Mesendoderm (in vitro differentiated cells): ENCODE measurements at regions not wholly inside any gene's neighbourhood (a gene's known extent, or its start where the extent isn't known, plus 50 kb on each side); places are given as distances from the start of the nearest gene placed in this dataset.

Experiments
- DNase-seq: peaks from one replicate; pipeline ENCODE4 v3.0.0; 2013
- H2AK5ac ChIP-seq: 2 replicates; pipeline ENCODE4 v1.6.1; 2013; ENCODE audit warnings: low read length, inconsistent platforms
- H2BK120ac ChIP-seq: 2 replicates; pipeline ENCODE4 v1.6.1; 2013; ENCODE audit warnings: low read depth, mild to moderate bottlenecking, low read length, moderate library complexity, mixed read lengths
- H2BK15ac ChIP-seq: replicated peaks from 2 replicates; pipeline ENCODE4 v1.6.1; 2013; ENCODE audit warnings: low read depth, mild to moderate bottlenecking, moderate library complexity
- H2BK5ac ChIP-seq: 2 replicates; pipeline ENCODE4 v1.6.1; 2013; ENCODE audit warnings: low read length, inconsistent platforms
- H3K18ac ChIP-seq: 2 replicates; pipeline ENCODE4 v1.6.1; 2013; ENCODE audit warnings: mild to moderate bottlenecking, low read length, mixed read lengths
- H3K23ac ChIP-seq: one replicate; pipeline ENCODE4 v1.6.1; 2013; ENCODE audit warnings: low read length
- H3K27ac ChIP-seq: 2 replicates; pipeline ENCODE4 v1.5.1; 2013; ENCODE audit warnings: low read depth, mild to moderate bottlenecking, inconsistent platforms, low read length, moderate library complexity
- H3K27me3 ChIP-seq: 2 replicates; pipeline ENCODE4 v1.6.1; 2013; ENCODE audit warnings: low read length, control low read depth, mild to moderate bottlenecking, inconsistent platforms; ENCODE audit not compliant: insufficient read depth, poor library complexity
- H3K36me3 ChIP-seq: 2 replicates; pipeline ENCODE4 v1.6.1; 2013; ENCODE audit warnings: low read length, inconsistent platforms; ENCODE audit not compliant: control insufficient read depth, insufficient read depth
- H3K4ac ChIP-seq: one replicate; pipeline ENCODE4 v1.6.1; 2013; ENCODE audit warnings: low read depth, mild to moderate bottlenecking, low read length, moderate library complexity
- H3K4me1 ChIP-seq: 2 replicates; pipeline ENCODE4 v1.6.1; 2013; ENCODE audit warnings: low read depth, low read length, inconsistent platforms; ENCODE audit not compliant: control insufficient read depth
- H3K4me2 ChIP-seq: 2 replicates; pipeline ENCODE4 v1.6.1; 2013; ENCODE audit warnings: low read length
- H3K4me3 ChIP-seq: 2 replicates; pipeline ENCODE4 v1.5.1; 2013; ENCODE audit warnings: mild to moderate bottlenecking, low read length
- H3K56ac ChIP-seq: one replicate; pipeline ENCODE4 v1.6.1; 2013; ENCODE audit warnings: low read length
- H3K79me1 ChIP-seq: 2 replicates; pipeline ENCODE4 v1.6.1; 2013; ENCODE audit warnings: low read length, inconsistent platforms
- H3K79me2 ChIP-seq: 2 replicates; pipeline ENCODE4 v1.6.1; 2013; ENCODE audit warnings: mild to moderate bottlenecking, low read length; ENCODE audit not compliant: control insufficient read depth, insufficient read depth
- H3K9ac ChIP-seq: 2 replicates; pipeline ENCODE4 v1.6.1; 2013; ENCODE audit warnings: low read length, inconsistent platforms
- H4K5ac ChIP-seq: one replicate; pipeline ENCODE4 v1.6.1; 2013; ENCODE audit warnings: low read length
- H4K8ac ChIP-seq: one replicate; pipeline ENCODE4 v1.6.1; 2013; ENCODE audit warnings: low read depth, mild to moderate bottlenecking, control low read depth, low read length, moderate library complexity
- WGBS: extraction: QIAGEN DNeasy Blood & Tissue Kit; methylation state at CpG from one replicate; pipeline ENCODE4 v1.1.7; 2013; ENCODE audit warnings: low lambda C conversion rate, missing lambda C conversion rate; ENCODE audit not compliant: insufficient coverage; ENCODE audit errors: extremely low coverage; 5-methylcytosine and 5-hydroxymethylcytosine counted together

GRCh38 chr20:39855056-39855455, 834.0 kb downstream of the MAFB start:
- Histone ChIP-seq H3K4me3 (no peak overlapping the region), H3K27ac (no peak overlapping the region), H4K8ac (no peak overlapping the region), H4K5ac (no peak overlapping the region), H3K56ac (no peak overlapping the region), H3K36me3 (no peaks in the 10 kb centered on the region), H3K27me3 (no peaks in the 10 kb centered on the region), H3K4me2 (no peak overlapping the region), H2BK5ac (no peak overlapping the region), H2AK5ac (no peak overlapping the region), H3K79me2 (no peaks in the 10 kb centered on the region), H3K4ac (no peak overlapping the region), H3K9ac (no peak overlapping the region), H3K79me1 (no peaks in the 10 kb centered on the region), H2BK15ac (no peak overlapping the region), H2BK120ac (no peak overlapping the region), H3K4me1 (no peaks in the 10 kb centered on the region), H3K18ac (no peak overlapping the region), H3K23ac (no peak overlapping the region)
- whole genome bisulfite sequencing, result no CpG with 5 or more reads among the region's 1 CpG
- DNase-seq, result no peak

DNA sequence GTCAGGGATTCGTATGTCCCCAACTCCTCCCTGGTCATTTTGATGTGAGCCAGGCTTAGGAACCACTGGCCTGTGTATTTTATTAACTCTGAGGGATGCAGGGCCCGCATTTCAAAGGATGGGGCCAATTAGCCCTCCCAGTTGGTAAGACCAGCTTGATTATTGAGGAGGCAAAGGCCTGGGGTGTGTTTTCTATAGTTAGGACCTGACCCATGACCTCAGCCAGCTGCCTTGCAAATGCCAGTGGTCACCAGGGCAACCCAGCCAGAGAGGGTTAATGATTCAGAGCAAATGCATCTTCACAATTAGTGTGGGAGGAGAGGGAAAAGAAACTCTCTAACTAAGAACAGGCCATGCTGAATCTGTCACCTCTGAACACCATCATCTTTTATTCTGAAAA, 835.4 kb downstream of the MAFB start:
- H3K4me1 ChIP-seq, result no peaks in the 10 kb centered on the region
- no peaks in the 10 kb centered on the region for H3K27me3 ChIP-seq
- H3K56ac ChIP-seq, result no peak overlapping the region
- no peak overlapping the region for H3K4ac ChIP-seq
- no peak overlapping the region for H3K4me2 ChIP-seq
- no peaks in the 10 kb centered on the region for H3K36me3 ChIP-seq
- no peak overlapping the region for H2BK120ac ChIP-seq
- H3K27ac ChIP-seq, result no peak overlapping the region
- H2BK5ac ChIP-seq, result no peak overlapping the region
- no peak overlapping the region for H2BK15ac ChIP-seq
- no peak overlapping the region for H3K4me3 ChIP-seq
- no peak overlapping the region for H4K5ac ChIP-seq
- no peak overlapping the region for H4K8ac ChIP-seq
- no peak overlapping the region for H3K9ac ChIP-seq
- H2AK5ac ChIP-seq, result no peak overlapping the region
- H3K79me2 ChIP-seq, result no peaks in the 10 kb centered on the region
- peak; percentile 79 for DNase-seq
- no CpG with 5 or more reads among the region's 2 CpGs for WGBS
- no peak overlapping the region for H3K23ac ChIP-seq
- H3K79me1 ChIP-seq, result no peaks in the 10 kb centered on the region
- no peak overlapping the region for H3K18ac ChIP-seq

GRCh38 chr20:39853050-39853449, 836.0 kb downstream of the MAFB start:
- H3K56ac ChIP-seq, result no peak overlapping the region
- no peak overlapping the region for H2BK120ac ChIP-seq
- no peak overlapping the region for H2BK5ac ChIP-seq
- no peak overlapping the region for H3K4me2 ChIP-seq
- H3K27me3 ChIP-seq, result no peaks in the 10 kb centered on the region
- no peak overlapping the region for H3K9ac ChIP-seq
- H3K23ac ChIP-seq, result no peak overlapping the region
- WGBS, result no CpG with 5 or more reads among the region's 3 CpGs
- H3K79me1 ChIP-seq, result no peaks in the 10 kb centered on the region
- no peak overlapping the region for H2AK5ac ChIP-seq
- peak overlapping the region; percentile 5 for H3K27ac ChIP-seq
- no peak overlapping the region for H3K18ac ChIP-seq
- no peaks in the 10 kb centered on the region for H3K79me2 ChIP-seq
- DNase-seq, result peak; percentile 51
- no peak overlapping the region for H3K4me3 ChIP-seq
- no peak overlapping the region for H2BK15ac ChIP-seq
- no peak overlapping the region for H4K8ac ChIP-seq
- H3K4ac ChIP-seq, result no peak overlapping the region
- H4K5ac ChIP-seq, result no peak overlapping the region
- H3K4me1 ChIP-seq, result no peaks in the 10 kb centered on the region
- no peaks in the 10 kb centered on the region for H3K36me3 ChIP-seq

DNA sequence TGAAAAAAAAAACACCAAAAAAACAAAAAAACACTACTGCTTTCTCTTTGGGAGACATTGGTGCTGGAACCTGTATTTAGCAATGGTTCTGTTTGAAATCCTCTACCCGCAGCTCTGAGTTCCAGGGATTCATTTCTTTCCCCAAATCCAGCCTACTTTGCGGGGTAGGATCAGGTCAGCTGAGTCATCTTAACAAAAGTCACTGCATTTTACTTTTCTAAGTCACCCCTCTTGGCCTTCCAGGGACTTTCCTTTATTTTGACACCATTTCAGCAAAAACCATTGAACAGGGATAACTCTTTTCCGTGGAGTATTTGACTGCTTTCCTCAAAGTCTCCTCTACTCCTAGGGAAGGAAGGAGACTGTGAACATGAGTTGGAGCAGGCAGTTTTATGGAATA, 837.6 kb downstream of the MAFB start:
- Histone ChIP-seq H3K4me2 (no peak overlapping the region), H3K9ac (no peak overlapping the region), H3K27ac (no peak overlapping the region), H3K23ac (no peak overlapping the region), H3K56ac (no peak overlapping the region), H3K18ac (no peak overlapping the region), H2BK120ac (no peak overlapping the region), H4K5ac (no peak overlapping the region), H3K4me1 (no peaks in the 10 kb centered on the region), H2BK5ac (no peak overlapping the region), H3K79me2 (no peaks in the 10 kb centered on the region), H3K27me3 (no peaks in the 10 kb centered on the region), H3K4ac (no peak overlapping the region), H3K79me1 (no peaks in the 10 kb centered on the region), H2AK5ac (no peak overlapping the region), H3K36me3 (no peaks in the 10 kb centered on the region), H2BK15ac (no peak overlapping the region), H3K4me3 (no peak overlapping the region), H4K8ac (no peak overlapping the region)
- DNase-seq, result no peak
- WGBS, result no CpG with 5 or more reads among the region's 3 CpGs

- no peak overlapping the region for H2BK15ac ChIP-seq
- no CpG with 5 or more reads among the region's 5 CpGs for WGBS
- no peak overlapping the region for H3K9ac ChIP-seq
- no peak overlapping the region for H4K8ac ChIP-seq
- no peak overlapping the region for H3K4ac ChIP-seq
- H3K27me3 ChIP-seq, result no peaks in the 10 kb centered on the region
- no peaks in the 10 kb centered on the region for H3K79me2 ChIP-seq
- no peak overlapping the region for H3K27ac ChIP-seq
- no peak overlapping the region for H4K5ac ChIP-seq
- no peak overlapping the region for H3K56ac ChIP-seq
- no peak overlapping the region for H3K18ac ChIP-seq
- H3K79me1 ChIP-seq, result no peaks in the 10 kb centered on the region
- H3K4me3 ChIP-seq, result no peak overlapping the region
- H2AK5ac ChIP-seq, result no peak overlapping the region
- no peak overlapping the region for H3K4me2 ChIP-seq
- peak; percentile 13 for DNase-seq
- no peak overlapping the region for H2BK120ac ChIP-seq
- no peaks in the 10 kb centered on the region for H3K4me1 ChIP-seq
- no peak overlapping the region for H3K23ac ChIP-seq
- no peaks in the 10 kb centered on the region for H3K36me3 ChIP-seq
- H2BK5ac ChIP-seq, result no peak overlapping the region
Observed at GRCh38 chr20:39850821-39851330, 838.2 kb downstream of the MAFB start.

- no peak overlapping the region for H3K4me2 ChIP-seq
- no peak overlapping the region for H4K5ac ChIP-seq
- H3K18ac ChIP-seq, result no peak overlapping the region
- no CpG with 5 or more reads among the region's 1 CpG for WGBS
- H3K79me1 ChIP-seq, result no peaks in the 10 kb centered on the region
- no peak overlapping the region for H2BK15ac ChIP-seq
- DNase-seq, result no peak
- no peak overlapping the region for H3K23ac ChIP-seq
- no peaks in the 10 kb centered on the region for H3K79me2 ChIP-seq
- no peak overlapping the region for H2BK5ac ChIP-seq
- H2AK5ac ChIP-seq, result no peak overlapping the region
- no peak overlapping the region for H3K9ac ChIP-seq
- no peaks in the 10 kb centered on the region for H3K4me1 ChIP-seq
- H4K8ac ChIP-seq, result no peak overlapping the region
- no peak overlapping the region for H2BK120ac ChIP-seq
- H3K36me3 ChIP-seq, result no peaks in the 10 kb centered on the region
- no peak overlapping the region for H3K4ac ChIP-seq
- no peak overlapping the region for H3K56ac ChIP-seq
- H3K27ac ChIP-seq, result no peak overlapping the region
- H3K27me3 ChIP-seq, result no peaks in the 10 kb centered on the region
- H3K4me3 ChIP-seq, result no peak overlapping the region
Observed at GRCh38 chr20:39850246-39850645, 838.8 kb downstream of the MAFB start.
